ENCODE measurements at regions not wholly inside any gene's neighbourhood (a gene's known extent, or its start where the extent isn't known, plus 50 kb on each side); places are given as distances from the start of the nearest gene placed in this dataset.

GRCh38 chr1:195336812-195337211 lies 1271.4 kb downstream of the KCNT2 start:
- no peaks in the 10 kb centered on the region for H3K36me3 ChIP-seq (ENCODE audit: control insufficient read depth, low read length)
- no peak overlapping the region for H3K4me2 ChIP-seq (ENCODE audit: low read length)
- H4K20me1 ChIP-seq (ENCODE audit: control insufficient read depth, insufficient read depth, low read depth, low read length): no peaks in the 10 kb centered on the region
- H3K27me3 ChIP-seq (ENCODE audit: control insufficient read depth, low read length): no peaks in the 10 kb centered on the region
- H3K9me3 ChIP-seq (ENCODE audit: control insufficient read depth, insufficient read depth, low read length): no peaks in the 10 kb centered on the region
- no peak overlapping the region for H3K27ac ChIP-seq (ENCODE audit: low read depth, low read length)
- H3K79me2 ChIP-seq (ENCODE audit: control insufficient read depth, low read length): no peaks in the 10 kb centered on the region
- no peak overlapping the region for H3K4me3 ChIP-seq (ENCODE audit: low read length)
- H3K9me2 ChIP-seq (replicated peaks; ENCODE audit: control insufficient read depth, low read length): no peaks in the 10 kb centered on the region
- TF ChIP-seq CTCF (IDR thresholded peaks at IDR 0.05; ENCODE audit: low read depth, low read length, poor library complexity, severe bottlenecking): no peak
- TF ChIP-seq EZH2phosphoT487 (IDR thresholded peaks at IDR 0.05; ENCODE audit: borderline replicate concordance, low read length): no peak
- H3K4me1 ChIP-seq (ENCODE audit: control insufficient read depth, low read length): no peaks in the 10 kb centered on the region
- no peaks in the 10 kb centered on the region for H3F3A ChIP-seq (ENCODE audit: control insufficient read depth, insufficient read depth)

GRCh38 chr1:195335541-195335940 lies 1272.7 kb downstream of the KCNT2 start:
- TF ChIP-seq EZH2phosphoT487 (IDR thresholded peaks at IDR 0.05; ENCODE audit: borderline replicate concordance, low read length) (no peak), CTCF (IDR thresholded peaks at IDR 0.05; ENCODE audit: low read depth, low read length, poor library complexity, severe bottlenecking) (no peak)
- Histone ChIP-seq H3K4me3 (ENCODE audit: low read length) (no peak overlapping the region), H4K20me1 (ENCODE audit: control insufficient read depth, insufficient read depth, low read depth, low read length) (no peaks in the 10 kb centered on the region), H3K9me2 (replicated peaks; ENCODE audit: control insufficient read depth, low read length) (no peaks in the 10 kb centered on the region), H3F3A (ENCODE audit: control insufficient read depth, insufficient read depth) (no peaks in the 10 kb centered on the region), H3K9me3 (ENCODE audit: control insufficient read depth, insufficient read depth, low read length) (no peaks in the 10 kb centered on the region), H3K36me3 (ENCODE audit: control insufficient read depth, low read length) (no peaks in the 10 kb centered on the region), H3K4me2 (ENCODE audit: low read length) (no peak overlapping the region), H3K27ac (ENCODE audit: low read depth, low read length) (no peak overlapping the region), H3K27me3 (ENCODE audit: control insufficient read depth, low read length) (no peaks in the 10 kb centered on the region), H3K4me1 (ENCODE audit: control insufficient read depth, low read length) (no peaks in the 10 kb centered on the region), H3K79me2 (ENCODE audit: control insufficient read depth, low read length) (no peaks in the 10 kb centered on the region)

- no peaks in the 10 kb centered on the region for H3K9me3 ChIP-seq (ENCODE audit: control insufficient read depth, insufficient read depth, low read length)
- no peaks in the 10 kb centered on the region for H3K9me2 ChIP-seq (replicated peaks; ENCODE audit: control insufficient read depth, low read length)
- TF ChIP-seq CTCF (IDR thresholded peaks at IDR 0.05; ENCODE audit: low read depth, low read length, poor library complexity, severe bottlenecking): no peak
- TF ChIP-seq EZH2phosphoT487 (IDR thresholded peaks at IDR 0.05; ENCODE audit: borderline replicate concordance, low read length): no peak
- no peaks in the 10 kb centered on the region for H3K36me3 ChIP-seq (ENCODE audit: control insufficient read depth, low read length)
- no peak overlapping the region for H3K4me3 ChIP-seq (ENCODE audit: low read length)
- H4K20me1 ChIP-seq (ENCODE audit: control insufficient read depth, insufficient read depth, low read depth, low read length): no peaks in the 10 kb centered on the region
- no peak overlapping the region for H3K27ac ChIP-seq (ENCODE audit: low read depth, low read length)
- no peak overlapping the region for H3K4me2 ChIP-seq (ENCODE audit: low read length)
- H3K27me3 ChIP-seq (ENCODE audit: control insufficient read depth, low read length): no peaks in the 10 kb centered on the region
- H3K79me2 ChIP-seq (ENCODE audit: control insufficient read depth, low read length): no peaks in the 10 kb centered on the region
- H3K4me1 ChIP-seq (ENCODE audit: control insufficient read depth, low read length): no peaks in the 10 kb centered on the region
- H3F3A ChIP-seq (ENCODE audit: control insufficient read depth, insufficient read depth): no peaks in the 10 kb centered on the region
Measured at GRCh38 chr1:195332102-195332501, 1276.1 kb downstream of the KCNT2 start.

GRCh38 chr1:195328681-195329080 lies 1279.6 kb downstream of the KCNT2 start:
- no peak overlapping the region for H3K4me2 ChIP-seq (ENCODE audit: low read length)
- H3F3A ChIP-seq (ENCODE audit: control insufficient read depth, insufficient read depth): no peaks in the 10 kb centered on the region
- no peaks in the 10 kb centered on the region for H4K20me1 ChIP-seq (ENCODE audit: control insufficient read depth, insufficient read depth, low read depth, low read length)
- H3K9me2 ChIP-seq (replicated peaks; ENCODE audit: control insufficient read depth, low read length): no peaks in the 10 kb centered on the region
- 0 out of 2 replicates have a peak, but pooled peaks cover 3% of the 10 kb centered on the region for H3K9me3 ChIP-seq (ENCODE audit: control insufficient read depth, insufficient read depth, low read length)
- no peak for TF ChIP-seq CTCF (IDR thresholded peaks at IDR 0.05; ENCODE audit: low read depth, low read length, poor library complexity, severe bottlenecking)
- no peak for TF ChIP-seq EZH2phosphoT487 (IDR thresholded peaks at IDR 0.05; ENCODE audit: borderline replicate concordance, low read length)
- H3K27me3 ChIP-seq (ENCODE audit: control insufficient read depth, low read length): no peaks in the 10 kb centered on the region
- H3K27ac ChIP-seq (ENCODE audit: low read depth, low read length): no peak overlapping the region
- H3K4me1 ChIP-seq (ENCODE audit: control insufficient read depth, low read length): no peaks in the 10 kb centered on the region
- H3K36me3 ChIP-seq (ENCODE audit: control insufficient read depth, low read length): no peaks in the 10 kb centered on the region
- no peak overlapping the region for H3K4me3 ChIP-seq (ENCODE audit: low read length)
- H3K79me2 ChIP-seq (ENCODE audit: control insufficient read depth, low read length): no peaks in the 10 kb centered on the region
